HUES6 (cell line): ENCODE measurements at regions not wholly inside any gene's neighbourhood (a gene's known extent, or its start where the extent isn't known, plus 50 kb on each side); places are given as distances from the start of the nearest gene placed in this dataset.

Experiments
- H3K27ac ChIP-seq: 2 replicates; pipeline ENCODE4 v1.7.0; 2013; ENCODE audit warnings: low read depth, mild to moderate bottlenecking, low read length, inconsistent platforms
- H3K27me3 ChIP-seq: 2 replicates; pipeline ENCODE4 v1.6.1; 2013; ENCODE audit warnings: low read length; ENCODE audit not compliant: control insufficient read depth, insufficient read depth
- H3K36me3 ChIP-seq: 2 replicates; pipeline ENCODE4 v1.6.1; 2013; ENCODE audit warnings: low read length; ENCODE audit not compliant: control insufficient read depth, insufficient read depth
- H3K4me1 ChIP-seq: 2 replicates; pipeline ENCODE4 v1.6.1; 2013; ENCODE audit warnings: low read length; ENCODE audit not compliant: control insufficient read depth, insufficient read depth
- H3K4me3 ChIP-seq: 2 replicates; pipeline ENCODE4 v1.5.1; 2013; ENCODE audit warnings: low read depth, low read length
- H3K9ac ChIP-seq: one replicate; pipeline ENCODE4 v1.6.1; 2013; ENCODE audit warnings: mild to moderate bottlenecking, low read length
- H3K9me3 ChIP-seq: 2 replicates; pipeline ENCODE4 v1.6.1; 2013; ENCODE audit warnings: low read depth, low read length; ENCODE audit not compliant: control insufficient read depth, insufficient read depth

DNA sequence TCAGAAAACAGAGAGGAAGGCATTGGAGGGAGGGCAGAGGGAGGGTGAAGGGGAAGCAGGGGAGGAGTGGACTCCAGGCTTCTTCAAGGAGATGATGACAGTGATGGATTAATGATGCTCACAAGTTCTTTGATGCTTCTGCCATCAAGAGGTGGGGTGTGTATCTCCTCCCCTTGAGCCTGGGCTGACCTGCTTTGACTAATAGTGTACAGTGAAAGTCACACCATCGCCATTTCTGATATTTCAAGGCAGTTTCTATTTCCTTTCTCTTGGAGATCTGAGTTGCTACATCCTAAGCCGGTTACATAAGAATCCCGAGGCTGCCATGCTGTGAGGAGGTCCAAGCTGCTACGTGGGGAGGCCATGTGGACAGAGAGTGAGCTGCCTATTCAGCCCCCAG is 312.5 kb downstream of the MAF start:
- no peaks in the 10 kb centered on the region for H3K36me3 ChIP-seq
- H3K9ac ChIP-seq = no peak overlapping the region
- no peak overlapping the region for H3K27ac ChIP-seq
- no peaks in the 10 kb centered on the region for H3K27me3 ChIP-seq
- H3K9me3 ChIP-seq = no peaks in the 10 kb centered on the region
- no peak overlapping the region for H3K4me3 ChIP-seq
- H3K4me1 ChIP-seq = peaks cover 14% of the 10 kb centered on the region; the same call in 1 of the 2 replicates

DNA sequence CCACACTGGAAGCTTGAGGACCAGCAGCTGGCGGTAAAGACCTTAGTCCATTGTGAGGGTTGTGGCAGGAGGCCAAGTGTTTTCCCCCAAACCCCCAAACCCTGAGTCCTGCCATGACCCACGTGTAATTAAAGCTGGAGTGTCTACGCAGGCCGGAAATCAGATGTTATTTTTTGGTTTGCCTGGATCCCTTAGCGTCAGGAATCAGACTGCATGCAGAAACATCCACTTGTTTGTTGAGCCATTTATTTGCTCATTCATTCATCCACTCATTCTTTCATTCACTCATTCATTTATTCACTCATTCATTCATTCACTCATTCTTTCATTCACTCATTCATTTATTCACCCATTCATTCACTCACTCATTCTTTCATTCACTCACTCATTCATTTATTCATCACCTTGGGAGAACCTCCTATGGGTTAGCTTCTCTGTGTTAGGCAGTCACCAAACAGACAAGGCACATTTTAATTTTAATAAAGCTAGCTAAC is 313.1 kb downstream of the MAF start:
- no peak overlapping the region for H3K27ac ChIP-seq
- no peaks in the 10 kb centered on the region for H3K36me3 ChIP-seq
- H3K9me3 ChIP-seq = no peaks in the 10 kb centered on the region
- H3K27me3 ChIP-seq = no peaks in the 10 kb centered on the region
- peaks cover 14% of the 10 kb centered on the region; the same call in 1 of the 2 replicates for H3K4me1 ChIP-seq
- H3K9ac ChIP-seq = no peak overlapping the region
- H3K4me3 ChIP-seq = no peak overlapping the region

DNA sequence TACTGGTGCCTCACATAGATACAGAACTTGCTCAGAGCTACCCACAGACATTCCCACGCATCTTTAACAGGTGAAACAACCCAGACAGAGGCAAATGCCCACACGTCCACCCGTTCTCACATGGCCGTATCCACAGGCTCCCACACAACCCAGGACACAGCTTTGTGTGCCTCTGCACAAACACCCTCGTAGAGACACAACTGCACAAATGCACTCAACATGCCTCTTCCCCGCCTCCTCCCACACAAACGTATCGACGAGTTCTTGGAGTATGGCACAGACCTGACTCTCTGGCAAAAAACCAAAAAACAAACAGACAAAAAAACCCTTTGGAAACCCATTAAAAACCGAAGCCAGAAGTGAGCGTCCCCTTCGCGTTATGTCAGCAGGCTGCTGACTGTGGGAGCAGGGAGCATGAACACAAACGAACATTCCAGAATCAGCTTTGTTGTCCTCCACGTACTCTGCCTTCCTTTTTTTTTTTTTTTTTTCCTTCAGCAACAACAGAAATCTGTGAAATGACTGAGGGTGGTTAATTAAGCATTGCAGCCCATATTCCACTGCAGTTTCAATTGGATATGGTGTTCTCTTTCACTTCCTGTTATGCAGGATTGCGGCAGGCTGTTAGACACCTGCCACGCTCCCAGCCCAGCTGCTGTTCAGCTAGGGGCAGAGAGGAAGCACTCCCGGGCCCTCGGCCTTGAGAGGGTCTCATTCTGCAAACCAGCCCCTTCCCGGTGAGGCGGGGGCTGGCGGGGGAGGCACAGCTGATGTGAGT is 313.7 kb downstream of the MAF start:
- Histone ChIP-seq H3K4me3 (no peak overlapping the region), H3K9me3 (no peaks in the 10 kb centered on the region), H3K27me3 (no peaks in the 10 kb centered on the region), H3K9ac (no peak overlapping the region), H3K27ac (no peak overlapping the region), H3K4me1 (peaks cover 14% of the 10 kb centered on the region; the same call in 1 of the 2 replicates), H3K36me3 (no peaks in the 10 kb centered on the region)

DNA sequence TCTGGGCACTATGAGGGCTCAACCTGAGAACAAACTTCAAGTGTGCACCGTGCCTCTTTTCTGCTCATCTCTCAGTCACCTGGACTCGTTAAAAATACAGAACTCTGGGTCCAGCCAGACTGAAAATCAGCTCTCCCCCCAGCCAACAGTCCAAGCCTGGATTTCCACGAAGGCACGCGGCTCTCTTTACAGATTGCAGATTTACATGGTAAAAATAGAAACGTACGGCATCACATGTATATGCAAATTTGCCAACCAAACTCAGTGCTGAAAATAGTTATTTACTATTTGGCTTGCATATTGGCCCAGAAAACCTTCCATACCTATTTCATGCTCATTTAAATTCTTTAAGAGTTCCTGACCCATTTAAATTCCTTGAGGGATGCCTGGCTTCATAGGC is 315.8 kb downstream of the MAF start:
- Histone ChIP-seq H3K4me3 (no peak overlapping the region), H3K9ac (no peak overlapping the region), H3K36me3 (no peaks in the 10 kb centered on the region), H3K9me3 (no peaks in the 10 kb centered on the region), H3K4me1 (peaks cover 14% of the 10 kb centered on the region; the same call in 1 of the 2 replicates), H3K27me3 (no peaks in the 10 kb centered on the region), H3K27ac (no peak overlapping the region)

DNA sequence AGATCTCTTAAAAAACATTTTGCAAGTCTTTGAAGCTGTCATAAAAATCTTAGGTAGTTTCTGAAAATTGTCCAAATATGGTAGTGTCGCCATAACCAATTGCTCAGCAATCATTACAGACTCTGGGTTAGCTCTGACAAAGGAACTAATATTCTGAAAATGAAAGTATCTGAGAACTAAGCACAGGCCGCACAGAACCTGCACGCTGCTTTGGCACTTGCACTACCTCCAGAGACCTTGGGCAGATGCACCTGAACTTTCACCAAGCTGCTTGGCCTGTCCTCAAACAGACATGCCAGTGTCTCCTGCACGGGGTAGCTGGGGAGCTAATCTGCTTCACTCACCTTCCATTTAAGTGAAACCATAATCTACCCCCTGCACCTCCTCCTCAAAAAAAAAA is 317.0 kb downstream of the MAF start:
- Histone ChIP-seq H3K4me1 (peaks cover 14% of the 10 kb centered on the region; the same call in 1 of the 2 replicates), H3K4me3 (no peak overlapping the region), H3K36me3 (no peaks in the 10 kb centered on the region), H3K9ac (no peak overlapping the region), H3K9me3 (no peaks in the 10 kb centered on the region), H3K27ac (no peak overlapping the region), H3K27me3 (no peaks in the 10 kb centered on the region)

DNA sequence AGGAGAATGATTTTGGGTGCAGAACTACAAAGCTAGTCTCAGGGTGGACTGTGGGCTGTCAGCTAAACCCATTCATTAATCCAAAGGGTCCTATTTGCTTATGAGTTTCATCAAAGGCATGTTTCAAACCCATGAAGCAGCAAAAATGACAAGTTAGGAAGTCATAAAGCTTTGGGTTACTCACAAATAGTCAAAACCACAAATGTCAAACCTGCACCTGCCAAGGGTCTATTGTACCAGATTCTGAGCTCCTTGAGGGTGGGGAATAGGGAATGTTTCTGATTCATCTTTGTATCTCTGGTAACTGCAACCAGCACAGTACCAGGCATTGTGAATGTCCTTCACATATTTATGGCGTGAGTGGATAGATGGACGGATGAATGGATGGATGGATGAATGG is 317.7 kb downstream of the MAF start:
- H3K27me3 ChIP-seq = no peaks in the 10 kb centered on the region
- H3K9me3 ChIP-seq = no peaks in the 10 kb centered on the region
- peaks cover 14% of the 10 kb centered on the region; the same call in 1 of the 2 replicates for H3K4me1 ChIP-seq
- H3K4me3 ChIP-seq = no peak overlapping the region
- no peak overlapping the region for H3K9ac ChIP-seq
- H3K36me3 ChIP-seq = no peaks in the 10 kb centered on the region
- no peak overlapping the region for H3K27ac ChIP-seq

DNA sequence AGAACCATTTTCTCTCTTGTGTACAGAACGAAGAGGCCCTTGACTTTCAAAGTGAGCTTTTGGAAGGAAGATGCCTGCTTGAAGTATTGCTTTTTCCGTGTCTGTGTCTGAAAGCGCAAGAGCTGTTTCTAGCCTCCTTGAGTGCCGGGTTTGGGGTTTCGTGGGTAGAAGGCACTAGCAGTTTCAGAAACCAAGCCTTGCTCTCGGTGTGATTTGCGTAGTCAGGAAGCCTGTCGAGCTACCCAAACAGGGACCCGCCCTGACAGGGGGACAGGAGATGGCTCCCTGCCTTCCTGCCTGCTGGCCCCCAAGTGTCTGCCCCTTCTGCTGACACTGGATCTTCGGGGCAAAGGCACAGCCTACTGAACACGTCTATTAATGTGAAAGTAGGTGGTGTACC is 322.0 kb downstream of the MAF start:
- no peaks in the 10 kb centered on the region for H3K27me3 ChIP-seq
- H3K4me1 ChIP-seq = no peaks in the 10 kb centered on the region

DNA sequence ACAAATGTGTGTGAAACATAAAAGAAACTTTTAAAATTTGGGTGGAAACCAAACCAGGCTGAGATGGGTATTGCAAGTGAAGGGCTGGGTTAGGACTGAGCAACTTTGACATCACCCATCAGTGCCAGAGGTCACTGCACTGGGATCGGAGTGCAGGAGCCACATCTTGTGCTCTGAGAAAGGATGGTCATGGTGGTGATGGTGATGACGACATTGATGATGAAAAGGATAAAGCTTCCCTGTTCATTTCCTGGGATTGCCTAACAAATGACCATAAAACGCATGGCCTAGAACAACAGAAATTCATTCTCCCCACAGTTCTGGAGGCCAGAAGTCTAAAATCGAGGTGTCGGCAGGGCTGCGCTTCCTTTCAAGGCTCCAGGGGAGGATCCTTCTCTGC is 324.0 kb downstream of the MAF start:
- no peaks in the 10 kb centered on the region for H3K27me3 ChIP-seq
- H3K27ac ChIP-seq = no peak overlapping the region
- H3K36me3 ChIP-seq = no peaks in the 10 kb centered on the region
- no peak overlapping the region for H3K4me3 ChIP-seq
- H3K4me1 ChIP-seq = no peaks in the 10 kb centered on the region
- no peaks in the 10 kb centered on the region for H3K9me3 ChIP-seq
- H3K9ac ChIP-seq = no peak overlapping the region

More for the DNA sequence above, 322.0 kb downstream of the MAF start:
- Histone ChIP-seq H3K9ac (no peak overlapping the region), H3K27ac (no peak overlapping the region), H3K4me3 (no peak overlapping the region), H3K9me3 (no peaks in the 10 kb centered on the region), H3K36me3 (no peaks in the 10 kb centered on the region)

DNA sequence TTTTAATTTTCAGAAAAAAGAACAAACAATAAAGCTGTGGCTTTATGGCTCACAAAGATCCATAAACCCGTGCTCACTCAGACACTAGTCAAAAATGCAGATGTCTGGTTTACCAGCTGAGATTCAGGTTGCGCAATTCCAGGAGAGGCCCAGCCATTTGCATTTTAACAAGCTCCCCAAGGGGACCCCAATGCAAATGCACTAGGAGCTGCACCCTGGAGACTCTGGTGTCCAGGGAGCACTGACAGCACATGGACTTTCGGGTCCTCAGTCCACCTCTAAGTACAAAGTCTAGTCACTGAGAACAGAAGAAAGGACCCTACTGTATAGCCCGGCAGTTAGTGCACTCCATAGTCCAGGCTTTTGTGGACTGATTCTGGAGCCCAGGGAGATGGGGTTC is 326.3 kb downstream of the MAF start:
- H3K27me3 ChIP-seq = no peaks in the 10 kb centered on the region
- no peak overlapping the region for H3K9ac ChIP-seq
- H3K36me3 ChIP-seq = no peaks in the 10 kb centered on the region
- no peaks in the 10 kb centered on the region for H3K9me3 ChIP-seq
- H3K27ac ChIP-seq = no peak overlapping the region
- no peak overlapping the region for H3K4me3 ChIP-seq
- H3K4me1 ChIP-seq = peaks cover 8% of the 10 kb centered on the region

DNA sequence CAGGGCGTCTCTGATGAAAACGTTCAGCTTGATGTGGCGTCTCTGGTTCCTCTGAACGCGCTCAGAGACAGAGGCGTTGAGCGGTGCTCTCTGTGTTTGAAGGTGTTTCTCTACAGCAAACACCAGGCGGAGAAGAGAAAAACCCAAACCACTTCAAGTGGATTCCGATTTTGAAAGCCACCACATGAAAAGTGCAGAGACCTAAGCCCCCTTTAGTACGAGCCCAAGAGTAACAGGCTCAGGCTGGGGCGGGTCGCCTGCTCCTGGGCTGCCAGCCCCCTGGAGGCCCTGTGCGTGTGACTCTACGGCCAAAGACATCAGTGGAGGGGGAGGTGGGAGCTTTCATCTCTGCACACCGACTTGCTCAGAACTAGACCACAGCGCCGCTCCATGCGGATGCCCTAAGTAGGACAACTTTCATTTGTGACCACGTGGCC is 328.4 kb downstream of the MAF start:
- H3K4me1 ChIP-seq = peaks cover 12% of the 10 kb centered on the region
- no peak overlapping the region for H3K27ac ChIP-seq
- H3K36me3 ChIP-seq = no peaks in the 10 kb centered on the region
- H3K4me3 ChIP-seq = no peak overlapping the region
- no peak overlapping the region for H3K9ac ChIP-seq
- H3K9me3 ChIP-seq = no peaks in the 10 kb centered on the region
- H3K27me3 ChIP-seq = no peaks in the 10 kb centered on the region

DNA sequence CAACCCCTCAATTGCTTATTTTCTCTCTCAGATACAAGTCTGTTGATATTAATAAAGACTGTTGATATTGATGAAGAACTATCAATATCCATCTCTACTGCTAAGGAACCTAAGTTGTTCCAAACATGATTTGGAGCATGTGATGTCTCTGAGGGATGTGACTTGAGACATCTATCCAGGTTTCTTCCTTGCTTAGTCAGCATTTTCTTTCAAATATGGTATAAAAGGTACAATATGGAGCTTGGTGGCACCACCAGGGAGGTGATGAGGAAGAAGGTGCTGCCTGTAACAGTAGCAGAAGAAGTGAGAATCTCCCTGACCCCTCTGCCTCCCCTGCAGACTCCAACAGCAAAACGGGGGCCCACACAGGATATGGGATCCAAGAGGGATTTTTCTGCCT is 329.0 kb downstream of the MAF start:
- H3K9me3 ChIP-seq = no peaks in the 10 kb centered on the region
- H3K27ac ChIP-seq = no peak overlapping the region

More for the DNA sequence above, 329.0 kb downstream of the MAF start:
- Histone ChIP-seq H3K4me1 (peaks cover 12% of the 10 kb centered on the region), H3K36me3 (no peaks in the 10 kb centered on the region), H3K4me3 (no peak overlapping the region), H3K27me3 (no peaks in the 10 kb centered on the region), H3K9ac (no peak overlapping the region)
